Activated naive CD8-positive, alpha-beta T cell treated with anti-CD3 and anti-CD28 coated beads for 36 hours (primary cell): ENCODE measurements at regions not wholly inside any gene's neighbourhood (a gene's known extent, or its start where the extent isn't known, plus 50 kb on each side); places are given as distances from the start of the nearest gene placed in this dataset.

Source experiments
- DNase-seq: peaks from one replicate; pipeline ENCODE4 v3.0.0; 2021
- H3K27ac Mint-ChIP-seq: one replicate; pipeline ENCODE4 v1.8.0; 2022; ENCODE audit warnings: mild to moderate bottlenecking, moderate library complexity, mixed read lengths
- H3K27me3 Mint-ChIP-seq: one replicate; pipeline ENCODE4 v1.8.0; 2022; ENCODE audit warnings: mild to moderate bottlenecking, mixed read lengths
- H3K36me3 Mint-ChIP-seq: one replicate; pipeline ENCODE4 v1.8.0; 2021; ENCODE audit warnings: mild to moderate bottlenecking, mixed read lengths
- H3K4me1 Mint-ChIP-seq: one replicate; pipeline ENCODE4 v1.8.0; 2021; ENCODE audit warnings: mixed read lengths
- H3K4me3 Mint-ChIP-seq: one replicate; pipeline ENCODE4 v1.8.0; 2022; ENCODE audit warnings: mild to moderate bottlenecking, moderate library complexity, mixed read lengths
- H3K9me3 Mint-ChIP-seq: one replicate; pipeline ENCODE4 v1.8.0; 2022; ENCODE audit warnings: mixed read lengths

- no peaks in the 10 kb centered on the region for H3K36me3 Mint-ChIP-seq
- peak overlapping the region; percentile 4 for H3K27ac Mint-ChIP-seq
- H3K4me1 Mint-ChIP-seq = peaks cover 8% of the 10 kb centered on the region
- no peaks in the 10 kb centered on the region for H3K9me3 Mint-ChIP-seq
- H3K4me3 Mint-ChIP-seq = no peak overlapping the region
- no peak for DNase-seq
- H3K27me3 Mint-ChIP-seq = no peaks in the 10 kb centered on the region
Measured at GRCh38 chr1:19591482-19592091, 52.5 kb upstream of the NBL1 start.

DNA sequence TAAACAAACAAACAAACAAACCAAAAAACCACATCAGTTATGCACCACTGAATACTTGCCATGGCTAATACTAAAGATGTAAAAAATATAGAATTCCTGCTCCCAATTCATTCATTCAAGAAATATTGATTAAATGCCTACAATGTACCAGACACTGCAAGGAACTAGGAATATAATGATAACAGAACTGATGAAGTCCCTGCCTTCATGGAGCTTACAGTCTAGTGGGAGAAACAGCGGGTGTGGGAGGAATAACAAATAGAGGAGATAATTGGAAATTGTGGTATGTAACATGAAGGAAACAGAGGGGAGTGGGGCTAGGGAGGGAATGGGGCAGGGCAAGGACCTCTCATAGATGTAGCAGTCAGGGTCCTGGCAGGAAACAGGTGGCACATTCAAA lies 58.6 kb upstream of the NBL1 start:
- H3K9me3 Mint-ChIP-seq = no peaks in the 10 kb centered on the region
- H3K4me3 Mint-ChIP-seq = no peak overlapping the region
- H3K4me1 Mint-ChIP-seq = peaks cover 9% of the 10 kb centered on the region
- no peak overlapping the region for H3K27ac Mint-ChIP-seq
- no peaks in the 10 kb centered on the region for H3K27me3 Mint-ChIP-seq
- H3K36me3 Mint-ChIP-seq = no peaks in the 10 kb centered on the region
- DNase-seq = no peak

- H3K4me3 Mint-ChIP-seq = no peak overlapping the region
- no peaks in the 10 kb centered on the region for H3K27me3 Mint-ChIP-seq
- peak; percentile 68 for DNase-seq
- H3K36me3 Mint-ChIP-seq = no peaks in the 10 kb centered on the region
- peaks cover 11% of the 10 kb centered on the region for H3K4me1 Mint-ChIP-seq
- peak overlapping the region; percentile 48 for H3K27ac Mint-ChIP-seq
- no peaks in the 10 kb centered on the region for H3K9me3 Mint-ChIP-seq
Measured at GRCh38 chr1:19582318-19582717, 61.8 kb upstream of the NBL1 start.

DNA sequence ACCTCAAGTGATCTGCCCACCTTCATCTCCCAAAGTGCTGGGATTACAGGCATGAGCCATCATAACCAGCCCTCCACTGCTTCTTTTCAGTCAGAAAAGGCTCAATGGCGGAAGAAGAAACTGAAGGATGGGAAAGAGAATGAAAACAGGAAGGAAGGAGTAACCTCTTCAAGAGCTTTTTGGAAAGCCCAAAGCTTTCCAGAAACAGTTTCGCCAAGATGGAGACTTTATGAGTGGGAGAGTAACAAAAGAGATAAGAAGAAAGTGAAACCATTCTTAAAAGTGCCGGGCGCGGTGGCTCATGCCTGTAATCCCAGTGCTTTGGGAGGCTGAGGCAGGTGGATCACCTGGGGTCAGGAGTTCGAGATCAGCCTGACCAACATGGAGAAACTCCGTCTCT lies 62.7 kb upstream of the NBL1 start:
- H3K27me3 Mint-ChIP-seq = no peaks in the 10 kb centered on the region
- no peak overlapping the region for H3K27ac Mint-ChIP-seq
- no peaks in the 10 kb centered on the region for H3K9me3 Mint-ChIP-seq
- no peak for DNase-seq
- no peaks in the 10 kb centered on the region for H3K36me3 Mint-ChIP-seq
- H3K4me1 Mint-ChIP-seq = peaks cover 11% of the 10 kb centered on the region
- H3K4me3 Mint-ChIP-seq = no peak overlapping the region

DNA sequence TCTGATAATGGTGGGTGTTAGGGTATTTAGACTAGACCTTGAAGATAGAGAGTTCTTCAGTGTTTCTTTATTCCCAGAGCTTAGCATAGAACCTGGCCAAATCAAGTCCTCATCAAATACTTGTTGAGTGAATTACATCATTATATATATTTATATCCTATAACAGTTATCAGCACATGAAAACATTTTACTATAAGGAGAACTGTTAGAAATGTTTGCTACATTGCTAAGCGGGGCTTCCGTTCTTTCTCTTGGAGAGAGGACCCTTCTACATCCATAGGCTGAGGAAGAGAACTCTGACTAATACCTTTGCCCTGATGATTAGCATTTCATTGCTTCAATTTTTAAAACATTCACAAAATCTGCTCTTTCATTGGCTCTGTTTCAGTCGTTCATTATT lies 66.5 kb upstream of the NBL1 start:
- Mint-ChIP-seq H3K27ac (no peak overlapping the region), H3K9me3 (no peaks in the 10 kb centered on the region), H3K27me3 (no peaks in the 10 kb centered on the region), H3K36me3 (no peaks in the 10 kb centered on the region), H3K4me3 (no peak overlapping the region), H3K4me1 (peaks cover 11% of the 10 kb centered on the region)
- no peak for DNase-seq

GRCh38 chr1:19577036-19577435 lies 67.1 kb upstream of the NBL1 start:
- Mint-ChIP-seq H3K9me3 (no peaks in the 10 kb centered on the region), H3K4me1 (peaks cover 7% of the 10 kb centered on the region), H3K27me3 (no peaks in the 10 kb centered on the region), H3K4me3 (no peak overlapping the region), H3K27ac (no peak overlapping the region), H3K36me3 (no peaks in the 10 kb centered on the region)
- no peak for DNase-seq

DNA sequence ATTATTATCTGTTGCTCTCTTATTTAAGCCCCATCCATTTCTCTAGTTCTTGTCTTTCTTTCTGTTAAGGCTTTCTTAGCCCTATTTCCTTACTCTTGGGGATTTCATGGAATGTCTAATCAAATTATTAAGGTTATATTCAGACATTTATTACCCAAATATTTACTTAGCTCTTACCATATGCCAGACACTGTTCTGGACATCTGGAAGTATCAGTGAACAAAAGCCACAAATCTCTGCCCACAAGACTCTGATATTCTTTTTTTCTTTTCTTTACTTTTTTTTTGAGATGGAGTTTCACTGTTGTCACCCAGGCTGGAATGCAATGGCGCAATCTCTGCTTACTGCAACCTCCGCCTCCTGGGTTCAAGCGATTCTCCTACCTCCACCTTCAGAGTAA lies 74.3 kb upstream of the NBL1 start:
- H3K4me3 Mint-ChIP-seq = no peak overlapping the region
- DNase-seq = no peak
- no peaks in the 10 kb centered on the region for H3K27me3 Mint-ChIP-seq
- H3K4me1 Mint-ChIP-seq = no peaks in the 10 kb centered on the region
- no peaks in the 10 kb centered on the region for H3K9me3 Mint-ChIP-seq
- H3K27ac Mint-ChIP-seq = no peak overlapping the region
- no peaks in the 10 kb centered on the region for H3K36me3 Mint-ChIP-seq

DNA sequence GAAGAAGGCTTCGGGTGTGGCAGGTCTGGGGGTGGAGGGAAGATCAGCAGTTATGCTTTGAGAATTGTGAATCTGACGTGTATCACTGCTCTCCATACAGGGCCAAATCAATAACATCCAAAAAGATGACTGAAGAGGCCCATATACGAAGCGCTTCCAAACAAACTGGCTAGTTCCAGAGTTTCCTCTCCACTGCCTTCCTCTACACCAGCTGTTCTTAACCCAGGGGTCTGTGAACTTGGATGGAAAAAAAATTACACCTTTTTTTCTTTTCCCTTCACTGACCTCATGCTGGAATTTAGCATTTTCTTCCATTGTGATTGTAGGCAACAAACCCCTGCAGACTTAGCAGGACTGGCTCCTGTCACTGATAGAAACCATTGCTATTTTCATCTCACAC lies 77.1 kb upstream of the NBL1 start:
- Mint-ChIP-seq H3K27ac (no peak overlapping the region), H3K4me3 (no peak overlapping the region), H3K9me3 (no peaks in the 10 kb centered on the region), H3K36me3 (no peaks in the 10 kb centered on the region), H3K4me1 (no peaks in the 10 kb centered on the region), H3K27me3 (no peaks in the 10 kb centered on the region)
- no peak for DNase-seq

DNA sequence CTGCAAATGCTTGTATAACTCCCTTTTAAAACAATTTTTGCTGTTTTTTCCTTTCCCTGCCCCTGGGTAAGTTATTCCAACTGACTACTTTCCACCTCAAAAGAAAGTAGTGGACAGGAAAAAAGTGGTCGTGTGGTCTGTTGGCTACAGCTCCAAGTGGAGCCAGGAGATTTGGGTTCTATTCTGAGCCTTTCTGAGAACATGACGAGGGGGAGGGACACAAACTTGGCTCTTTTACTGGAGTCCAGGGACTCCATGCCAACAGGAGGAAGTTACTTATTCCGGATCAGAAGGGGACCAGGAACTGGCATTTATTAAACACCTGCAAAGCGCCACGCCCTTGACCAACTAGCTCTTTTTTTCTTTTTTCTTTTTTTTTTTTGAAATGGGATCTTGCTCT lies 79.0 kb upstream of the CAPZB start:
- H3K27ac Mint-ChIP-seq = no peak overlapping the region

DNA sequence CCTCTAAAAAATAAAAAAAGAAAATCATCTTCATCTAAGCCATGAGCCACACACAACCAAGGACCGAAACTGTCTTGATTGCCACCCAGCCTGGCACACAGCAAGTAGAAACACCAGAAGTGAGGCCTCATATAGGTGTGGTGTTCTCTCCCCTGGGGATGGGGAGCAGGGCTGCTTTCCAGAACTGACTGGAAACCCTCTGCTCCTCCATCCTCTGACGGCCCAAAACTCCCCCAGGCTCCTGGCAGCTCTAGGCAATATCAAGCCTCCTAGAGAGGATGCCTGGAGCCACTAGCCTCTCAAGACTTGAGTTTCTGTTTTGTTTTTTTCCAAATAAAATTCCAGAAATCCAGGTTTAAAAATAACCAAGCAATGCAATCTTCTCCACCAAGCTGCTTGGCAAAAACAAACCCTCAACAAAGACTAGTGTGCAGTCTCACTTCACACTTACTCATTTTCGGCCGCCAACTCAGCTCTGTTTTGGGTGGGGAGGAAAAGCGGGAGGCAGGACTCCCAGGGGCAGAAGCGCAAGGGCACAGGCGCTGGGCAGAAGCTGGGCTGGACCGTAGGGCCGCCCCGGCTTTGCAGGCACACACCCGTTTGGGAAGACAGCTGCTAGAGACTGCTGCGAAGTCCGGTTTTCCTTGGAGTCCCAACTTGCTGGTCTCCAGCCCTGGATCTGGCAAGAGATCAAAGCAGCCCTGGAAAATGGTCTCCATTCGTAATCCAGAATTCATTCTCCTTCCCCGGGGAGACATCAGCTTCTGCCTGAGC lies 78.2 kb upstream of the CAPZB start:
- Mint-ChIP-seq H3K36me3 (no peaks in the 10 kb centered on the region), H3K4me3 (no peak overlapping the region), H3K27me3 (no peaks in the 10 kb centered on the region), H3K27ac (no peak overlapping the region), H3K9me3 (no peaks in the 10 kb centered on the region), H3K4me1 (peaks cover 3% of the 10 kb centered on the region)
- no peak for DNase-seq

More for the DNA sequence above, 79.0 kb upstream of the CAPZB start:
- H3K9me3 Mint-ChIP-seq = no peaks in the 10 kb centered on the region
- H3K27me3 Mint-ChIP-seq = no peaks in the 10 kb centered on the region
- H3K4me1 Mint-ChIP-seq = no peaks in the 10 kb centered on the region
- DNase-seq = no peak
- H3K36me3 Mint-ChIP-seq = no peaks in the 10 kb centered on the region
- no peak overlapping the region for H3K4me3 Mint-ChIP-seq

DNA sequence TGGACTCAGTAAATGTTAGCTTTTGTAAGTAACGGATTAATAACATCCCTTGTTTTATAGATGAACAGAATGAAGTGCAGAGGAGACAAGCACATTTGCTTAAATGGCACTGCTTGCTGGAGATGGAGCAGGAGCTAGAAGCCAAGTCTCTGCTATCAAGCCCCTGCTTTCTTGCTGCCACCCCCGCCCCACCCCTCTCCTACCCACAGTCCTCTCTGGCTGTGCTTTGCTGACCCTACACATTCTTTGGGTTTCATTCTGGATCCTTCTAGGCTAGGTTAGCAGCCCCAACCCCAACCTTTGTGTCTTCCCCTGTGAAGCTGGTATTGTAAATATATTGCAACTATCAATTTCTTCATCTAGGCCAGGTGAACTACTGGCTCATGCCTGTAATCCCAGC lies 77.5 kb upstream of the CAPZB start:
- no peak overlapping the region for H3K27ac Mint-ChIP-seq
- no peaks in the 10 kb centered on the region for H3K9me3 Mint-ChIP-seq
- H3K27me3 Mint-ChIP-seq = peaks cover 5% of the 10 kb centered on the region
- H3K4me1 Mint-ChIP-seq = peaks cover 7% of the 10 kb centered on the region
- DNase-seq = no peak
- no peak overlapping the region for H3K4me3 Mint-ChIP-seq
- no peaks in the 10 kb centered on the region for H3K36me3 Mint-ChIP-seq

DNA sequence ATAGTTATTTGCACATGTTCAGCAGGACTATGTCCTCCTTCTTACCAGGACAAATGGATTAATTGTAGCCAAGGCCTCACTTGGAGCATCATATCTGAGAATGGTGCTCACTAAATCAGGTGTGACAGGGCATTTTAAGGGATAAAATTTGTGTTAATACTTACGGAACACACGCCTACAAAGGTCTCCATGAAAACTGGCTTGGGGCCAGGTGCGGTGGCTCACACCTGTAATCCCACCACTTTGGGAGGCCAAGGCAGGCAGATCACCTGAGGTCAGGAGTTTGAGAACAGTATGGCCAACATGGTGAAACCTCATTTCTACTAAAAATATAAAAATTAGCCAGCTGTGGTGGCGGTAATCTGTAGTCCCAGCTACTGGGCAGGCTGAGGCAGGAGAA lies 75.1 kb upstream of the CAPZB start:
- H3K27me3 Mint-ChIP-seq = peaks cover 11% of the 10 kb centered on the region
- H3K27ac Mint-ChIP-seq = no peak overlapping the region
- H3K4me3 Mint-ChIP-seq = no peak overlapping the region
- H3K9me3 Mint-ChIP-seq = no peaks in the 10 kb centered on the region
- no peaks in the 10 kb centered on the region for H3K36me3 Mint-ChIP-seq
- H3K4me1 Mint-ChIP-seq = peaks cover 7% of the 10 kb centered on the region
- no peak for DNase-seq

GRCh38 chr1:19559641-19560040 lies 74.3 kb upstream of the CAPZB start:
- no peak overlapping the region for H3K4me3 Mint-ChIP-seq
- peaks cover 7% of the 10 kb centered on the region for H3K4me1 Mint-ChIP-seq
- H3K9me3 Mint-ChIP-seq = no peaks in the 10 kb centered on the region
- H3K36me3 Mint-ChIP-seq = no peaks in the 10 kb centered on the region
- H3K27me3 Mint-ChIP-seq = peaks cover 11% of the 10 kb centered on the region
- H3K27ac Mint-ChIP-seq = no peak overlapping the region
- no peak for DNase-seq

GRCh38 chr1:19557609-19558051 lies 72.3 kb upstream of the CAPZB start:
- peaks cover under 1% of the 10 kb centered on the region for H3K9me3 Mint-ChIP-seq
- peaks cover 9% of the 10 kb centered on the region for H3K4me1 Mint-ChIP-seq
- H3K27me3 Mint-ChIP-seq = peaks cover 11% of the 10 kb centered on the region
- DNase-seq = no peak
- H3K4me3 Mint-ChIP-seq = no peak overlapping the region
- no peak overlapping the region for H3K27ac Mint-ChIP-seq
- H3K36me3 Mint-ChIP-seq = no peaks in the 10 kb centered on the region

GRCh38 chr1:19554090-19554489 lies 68.8 kb upstream of the CAPZB start:
- Mint-ChIP-seq H3K9me3 (peaks cover 9% of the 10 kb centered on the region), H3K27me3 (peaks cover 11% of the 10 kb centered on the region), H3K36me3 (no peaks in the 10 kb centered on the region), H3K27ac (no peak overlapping the region), H3K4me3 (no peak overlapping the region), H3K4me1 (peaks cover 12% of the 10 kb centered on the region)
- no peak for DNase-seq
